ENCODE measurements at regions not wholly inside any gene's neighbourhood (a gene's known extent, or its start where the extent isn't known, plus 50 kb on each side); places are given as distances from the start of the nearest gene placed in this dataset.

DNA sequence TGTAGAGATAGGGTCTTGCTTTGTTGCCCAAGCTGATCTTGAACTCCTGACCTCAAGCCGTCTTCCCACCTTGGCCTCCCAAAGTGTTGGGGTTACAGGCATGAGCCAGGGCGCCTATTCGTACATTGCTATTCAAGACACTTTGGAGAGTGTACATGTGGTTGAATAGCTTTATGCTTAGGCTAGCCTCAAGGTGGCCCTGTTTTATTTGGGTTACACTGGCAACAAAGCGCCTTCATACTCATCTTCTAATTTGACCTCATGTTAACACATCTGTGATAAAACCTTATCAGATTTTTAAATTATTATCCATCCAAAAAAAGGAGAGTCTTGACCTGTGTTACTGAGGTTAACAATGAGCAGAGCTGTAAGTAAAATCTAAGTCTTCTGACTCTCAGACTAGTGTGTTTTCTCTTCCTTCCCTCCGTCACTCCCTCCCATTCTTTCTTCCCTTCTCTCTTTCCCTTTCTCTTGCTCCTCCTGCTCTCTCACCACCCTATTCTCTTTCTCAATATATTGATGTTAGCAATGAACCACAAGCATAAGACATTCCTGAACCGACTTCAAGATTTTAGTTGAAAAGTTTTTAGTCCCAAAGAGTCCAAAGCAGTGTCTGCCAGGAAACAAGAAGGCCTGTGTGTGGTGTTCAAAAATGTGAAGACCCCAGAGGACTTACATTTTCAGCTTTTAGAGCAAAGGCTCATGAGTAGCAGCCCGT, 603.7 kb upstream of the CFAP20DC start:
- no peak for DNase-seq (ENCODE audit: low read depth in 2 of 2)

DNA sequence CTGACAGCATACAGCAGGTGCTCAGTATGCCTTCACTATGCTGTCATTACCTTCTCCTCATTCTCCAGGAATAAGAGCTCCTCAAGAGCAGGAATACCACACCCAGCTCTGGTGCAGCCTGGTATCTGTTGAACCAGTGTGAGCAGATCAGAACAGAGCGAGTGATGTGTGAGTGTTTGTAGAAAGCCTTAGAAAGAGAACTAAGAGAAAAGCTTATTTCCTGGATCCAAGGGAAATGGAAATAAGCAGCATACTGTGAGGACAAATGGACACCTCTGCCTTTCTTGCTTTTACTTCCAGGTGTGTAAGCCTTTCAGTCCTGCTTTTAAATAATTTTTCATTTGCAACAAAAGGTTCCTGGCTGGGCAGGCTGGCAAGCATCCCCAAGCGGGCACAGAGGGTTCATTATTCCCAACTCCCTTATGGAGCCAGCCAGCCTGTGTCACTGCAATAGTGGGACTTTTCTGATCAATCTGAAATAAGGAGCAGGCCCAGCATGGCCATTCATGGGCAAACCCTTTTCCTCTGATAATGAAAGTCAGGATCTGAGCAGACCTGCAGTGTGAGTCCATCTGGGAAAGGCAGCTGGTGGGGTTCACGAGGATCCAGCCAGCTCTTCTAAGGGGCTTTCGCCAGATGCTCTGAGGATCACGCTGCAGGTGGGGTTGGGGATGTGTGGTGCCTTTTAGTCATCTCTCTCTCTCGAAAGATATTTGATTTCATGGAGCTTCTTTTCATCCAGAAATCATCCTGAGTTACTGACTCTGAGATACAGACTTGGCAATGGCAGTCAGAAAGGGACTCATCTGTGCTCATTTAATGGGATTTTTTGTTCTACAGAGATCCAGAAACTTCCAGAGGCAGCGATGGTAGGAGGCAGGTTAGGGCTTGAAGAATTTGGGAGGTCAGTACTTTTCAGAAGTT, 594.9 kb upstream of the CFAP20DC start:
- DNase-seq (ENCODE audit: low read depth in 2 of 2) = no peak

DNA sequence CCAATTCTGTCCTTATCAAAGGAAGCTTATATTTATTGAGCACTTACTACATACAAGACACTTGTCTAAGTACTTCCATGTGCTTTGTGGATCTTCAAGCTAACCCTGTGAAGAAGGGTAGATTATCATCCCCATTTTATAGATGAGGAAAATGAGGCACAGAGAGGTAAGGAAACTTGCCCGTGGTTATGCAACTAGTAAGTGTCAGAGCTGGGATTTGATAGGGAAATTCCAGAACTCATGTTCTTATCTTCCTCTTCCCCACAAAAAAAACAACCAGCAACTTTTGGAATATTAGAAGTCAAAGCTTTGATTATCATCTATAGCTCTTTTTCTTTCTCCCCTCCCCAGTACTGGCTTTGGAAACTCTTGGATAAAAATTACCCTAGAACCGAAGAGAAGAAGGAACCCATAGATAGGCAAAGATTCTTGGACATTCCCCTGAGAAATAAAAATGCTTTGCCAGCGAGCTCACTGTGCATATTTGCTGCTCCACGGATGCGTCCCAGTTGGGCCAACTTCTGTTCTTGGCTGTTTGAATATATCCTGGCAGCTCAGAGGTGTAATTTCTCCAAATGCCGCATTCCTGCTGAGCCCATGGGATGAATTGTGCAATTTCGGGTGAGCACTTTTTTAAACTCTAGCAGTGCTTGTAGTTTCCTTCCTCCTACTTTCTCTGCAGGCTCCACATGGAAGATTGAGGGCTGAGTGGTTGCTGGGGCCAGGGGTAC, 591.5 kb upstream of the CFAP20DC start:
- DNase-seq (ENCODE audit: low read depth in 2 of 2) = no peak

DNA sequence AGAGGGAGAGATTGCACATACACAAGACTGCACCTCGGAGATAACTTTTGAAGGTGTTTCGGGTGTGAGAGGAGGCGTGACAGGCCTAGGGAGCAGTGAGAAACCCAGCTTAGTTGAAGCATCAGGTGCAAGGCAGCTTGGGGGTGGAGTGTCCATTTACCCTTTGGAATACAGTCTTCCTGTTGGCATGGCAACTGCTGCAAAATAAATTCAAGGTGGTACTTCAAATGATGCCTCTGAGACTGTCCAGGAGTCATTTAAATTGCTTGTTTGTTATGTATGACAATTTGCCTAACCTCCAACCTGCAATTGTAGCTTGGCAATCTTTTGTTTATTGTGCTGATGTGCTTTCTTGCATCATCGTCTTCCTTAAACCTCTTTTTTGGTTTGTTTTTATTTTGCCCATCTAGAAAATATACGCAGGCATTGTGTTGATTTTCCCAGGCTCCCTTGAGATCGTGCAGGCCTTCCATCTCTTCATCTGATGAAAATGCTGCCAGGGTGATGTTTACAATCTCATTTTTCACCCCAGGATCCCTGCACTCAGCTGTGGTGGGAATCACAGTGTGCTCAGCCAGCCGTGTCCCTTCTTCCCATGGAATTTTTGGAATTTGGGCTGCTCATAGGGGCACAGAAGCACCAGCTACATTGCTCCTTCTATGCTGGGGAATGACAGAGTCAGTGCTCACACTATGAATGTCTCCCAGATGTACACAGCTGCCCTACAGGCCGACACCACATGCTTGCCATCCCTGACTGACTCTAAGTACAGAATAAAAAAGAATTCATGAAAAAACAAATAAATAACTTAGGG, 583.1 kb upstream of the CFAP20DC start:
- no peak for DNase-seq (ENCODE audit: low read depth in 2 of 2)

DNA sequence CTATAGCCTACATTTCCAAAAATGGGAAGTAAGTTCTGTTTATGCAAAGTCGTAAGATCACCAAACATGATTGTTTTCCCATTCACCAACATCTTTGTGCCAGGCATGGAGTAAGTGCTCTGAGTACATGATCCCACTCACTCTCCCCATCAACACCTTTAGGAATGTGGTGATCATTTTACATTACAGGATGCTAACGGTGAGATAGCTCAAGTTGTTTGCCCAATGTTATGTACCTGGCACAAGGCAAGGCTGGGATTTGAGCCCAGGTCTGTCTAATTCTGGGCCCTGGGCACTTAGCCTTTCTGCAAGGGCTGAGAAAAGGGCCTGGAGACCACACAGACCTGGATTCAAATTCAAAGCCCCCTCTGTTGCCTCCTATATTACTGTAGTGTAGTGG, 581.7 kb upstream of the CFAP20DC start:
- DNase-seq (ENCODE audit: low read depth in 2 of 2) = no peak

DNA sequence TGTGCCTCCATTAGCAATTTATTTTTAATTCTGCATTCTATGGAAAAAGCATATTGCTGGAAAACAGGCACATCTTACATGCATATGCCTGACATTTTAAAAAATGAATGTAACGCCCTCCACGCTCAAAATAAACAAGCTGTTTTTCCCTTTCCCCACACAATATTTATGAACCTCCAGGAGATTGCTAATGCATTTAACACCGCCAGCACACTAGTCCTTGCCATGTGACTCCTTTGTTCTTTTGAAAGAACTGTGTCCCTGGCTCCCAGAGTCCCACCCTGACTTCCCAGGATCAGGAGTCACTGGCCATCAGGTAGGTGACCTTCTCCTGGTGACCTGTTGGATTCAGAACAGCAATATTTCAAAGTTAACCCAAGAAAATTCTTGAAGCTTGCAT, 571.2 kb upstream of the CFAP20DC start:
- DNase-seq (ENCODE audit: low read depth in 2 of 2) = no peak

DNA sequence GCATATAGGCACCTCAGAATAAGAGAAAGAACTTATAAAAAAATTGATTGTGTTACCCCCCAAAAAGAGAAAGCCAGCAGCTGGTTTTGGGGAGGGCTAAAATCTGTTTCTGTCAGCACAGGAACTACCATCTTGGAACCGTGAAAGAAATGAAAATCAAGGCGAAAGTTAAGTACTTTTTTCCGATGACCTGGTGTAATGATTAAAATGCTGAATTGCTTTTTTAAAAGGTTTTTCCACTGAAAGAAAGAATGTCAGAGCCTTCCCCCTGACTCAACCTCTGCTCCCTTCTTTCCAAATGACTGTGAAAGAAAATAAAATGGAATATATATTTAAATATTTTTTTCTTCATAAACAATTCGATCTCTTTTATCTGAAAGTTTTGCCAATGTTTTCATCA, 570.5 kb upstream of the CFAP20DC start:
- no peak for DNase-seq (ENCODE audit: low read depth in 2 of 2)

DNA sequence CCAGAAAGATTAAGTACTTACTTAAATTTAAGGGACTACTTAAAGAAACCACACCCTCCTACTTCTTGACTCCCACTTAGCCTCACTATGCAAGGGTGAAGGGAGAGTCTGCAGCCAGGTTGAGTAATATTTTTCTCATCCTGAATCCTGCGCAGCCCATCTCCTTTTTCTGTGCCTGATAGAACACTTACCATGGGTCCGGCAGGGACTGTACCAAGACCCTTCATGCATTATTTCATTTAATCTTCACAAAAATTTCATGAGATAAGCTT, 562.6 kb upstream of the CFAP20DC start:
- DNase-seq (ENCODE audit: low read depth in 2 of 2) = no peak

DNA sequence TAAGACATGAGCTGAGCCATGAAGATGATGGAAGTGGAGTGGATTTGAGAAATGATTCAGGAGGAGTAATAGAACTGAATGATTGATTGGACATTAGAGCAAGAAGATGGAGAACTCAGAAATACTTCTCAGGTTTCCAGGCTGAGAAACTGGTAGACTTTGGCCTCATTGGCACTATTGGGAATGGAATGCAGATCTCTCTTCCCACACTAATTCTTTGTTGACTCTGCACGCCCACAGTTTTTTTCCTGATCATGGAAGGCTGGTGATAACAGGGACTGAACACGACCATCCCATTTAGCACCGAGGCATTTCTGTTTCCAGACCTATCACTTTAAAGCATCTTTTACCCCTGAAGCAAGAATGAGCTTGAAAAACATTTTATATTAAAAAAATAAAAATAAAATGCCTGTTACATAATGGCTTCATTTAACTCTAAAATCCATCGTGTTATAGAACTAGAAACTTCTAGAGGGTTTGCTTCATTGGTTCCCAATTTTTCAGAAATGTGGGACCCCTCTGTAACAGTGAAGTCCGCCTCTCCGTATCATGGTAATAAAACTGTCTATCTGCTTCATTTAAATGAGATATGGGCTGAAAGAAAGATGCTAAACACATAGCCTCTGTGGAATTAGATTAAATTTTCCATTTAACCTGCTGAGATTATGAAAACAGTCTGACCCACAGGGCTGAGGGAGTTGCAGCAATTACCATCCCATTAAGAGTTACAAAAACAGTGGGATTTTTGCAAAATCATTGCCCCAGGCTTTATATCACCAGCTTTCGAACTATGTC, 562.0 kb upstream of the CFAP20DC start:
- no peak for DNase-seq (ENCODE audit: low read depth in 2 of 2)

DNA sequence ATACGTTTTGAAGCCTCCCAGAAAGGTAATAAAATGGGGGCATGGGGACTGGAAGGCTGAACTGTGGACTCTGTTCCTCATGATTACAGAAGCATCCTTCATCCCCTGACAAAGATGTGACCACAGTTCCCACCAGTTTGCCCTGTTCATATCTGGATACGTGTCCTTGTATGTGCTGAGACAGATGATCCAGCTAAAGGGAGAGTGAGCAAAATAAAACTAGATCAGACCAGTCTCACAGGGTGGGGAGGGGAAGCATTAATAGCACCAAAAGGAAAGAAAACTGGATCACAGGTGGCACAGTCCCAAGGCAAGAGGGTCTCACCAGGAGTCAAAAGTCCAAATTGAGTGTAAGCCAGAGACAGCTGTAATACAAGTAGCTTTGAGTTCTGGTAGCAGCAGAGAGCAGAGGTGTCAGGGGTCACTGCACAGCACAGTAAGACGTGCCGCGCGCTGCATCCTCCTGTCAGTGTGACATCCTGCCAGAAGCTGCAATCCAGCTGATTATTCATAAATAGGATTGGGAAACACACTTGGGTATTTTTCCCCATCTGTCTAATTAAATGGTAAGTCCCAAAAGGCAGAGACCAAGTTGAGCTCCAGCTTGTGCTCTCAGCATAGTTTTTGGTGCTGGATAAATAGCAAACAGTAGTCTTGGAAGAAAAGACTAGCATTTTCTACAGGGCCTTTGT, 560.0 kb upstream of the CFAP20DC start:
- no peak for DNase-seq (ENCODE audit: low read depth in 2 of 2)

DNA sequence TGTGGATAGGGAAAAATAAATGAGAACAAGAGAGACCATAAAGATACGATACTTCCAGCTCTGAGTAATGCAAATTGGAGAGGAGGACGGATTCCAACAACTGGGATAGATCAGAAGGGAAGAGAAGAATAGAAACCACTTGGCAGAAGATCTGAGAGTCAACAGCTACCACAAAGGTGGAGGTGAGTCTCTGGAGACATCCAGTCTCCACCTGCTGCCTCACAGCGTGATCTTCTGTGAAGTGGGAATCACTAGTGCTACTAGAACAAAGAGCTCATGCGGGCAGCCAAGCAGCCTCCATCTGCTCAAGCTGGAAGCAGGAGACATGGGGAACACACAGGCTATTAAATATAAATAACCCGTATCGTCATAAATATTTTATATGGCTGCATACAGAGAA, 558.5 kb upstream of the CFAP20DC start:
- DNase-seq (ENCODE audit: low read depth in 2 of 2) = no peak

DNA sequence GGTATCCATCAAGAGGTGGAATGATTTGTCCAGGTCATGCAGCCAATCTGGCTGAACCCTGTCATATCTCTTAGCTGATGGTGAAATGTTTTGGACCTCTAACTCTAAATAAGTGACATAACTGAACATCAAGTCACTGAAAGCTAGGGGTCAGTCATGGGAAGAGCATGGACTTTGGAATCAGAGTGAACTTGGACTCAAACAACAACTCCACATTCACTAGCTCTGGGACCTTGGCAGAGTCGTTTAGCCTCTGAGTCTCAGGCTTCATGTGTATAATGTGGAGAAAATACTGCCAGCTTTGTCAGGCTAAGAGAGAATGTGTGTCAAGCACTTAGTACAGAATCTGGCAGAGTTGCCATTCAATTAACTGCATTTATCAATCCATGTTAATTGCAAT, 557.8 kb upstream of the CFAP20DC start:
- no peak for DNase-seq (ENCODE audit: low read depth in 2 of 2)

DNA sequence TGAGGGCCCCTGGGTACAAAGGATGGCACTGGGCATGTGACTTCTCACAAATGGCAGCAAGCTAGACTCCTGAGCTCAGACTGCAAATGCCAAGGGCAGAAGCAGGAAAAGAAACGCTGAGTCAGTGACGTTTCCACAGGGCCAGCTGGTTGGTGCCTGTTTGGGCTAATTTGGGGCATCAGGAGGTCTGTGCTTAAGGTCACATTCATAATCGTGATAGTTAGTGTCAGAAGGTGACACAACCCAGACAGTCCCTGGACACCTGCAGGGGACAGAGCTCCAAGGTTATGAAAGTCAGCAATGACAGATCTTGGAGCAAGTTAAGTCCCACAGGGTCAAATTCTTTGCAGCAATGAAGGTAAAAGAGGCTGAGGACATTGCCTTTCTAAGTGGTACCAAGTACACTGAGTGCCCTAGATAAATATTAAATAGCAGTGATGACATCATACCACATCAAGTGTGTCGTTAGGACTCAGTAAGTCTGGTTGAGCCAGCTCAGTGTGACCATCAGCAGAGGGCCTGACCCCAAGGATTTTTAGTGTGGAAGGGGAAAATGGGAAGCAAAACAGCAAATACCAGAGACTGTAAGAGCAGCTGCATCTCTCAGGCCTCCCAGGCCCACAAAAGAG, 556.9 kb upstream of the CFAP20DC start:
- no peak for DNase-seq (ENCODE audit: low read depth in 2 of 2)

DNA sequence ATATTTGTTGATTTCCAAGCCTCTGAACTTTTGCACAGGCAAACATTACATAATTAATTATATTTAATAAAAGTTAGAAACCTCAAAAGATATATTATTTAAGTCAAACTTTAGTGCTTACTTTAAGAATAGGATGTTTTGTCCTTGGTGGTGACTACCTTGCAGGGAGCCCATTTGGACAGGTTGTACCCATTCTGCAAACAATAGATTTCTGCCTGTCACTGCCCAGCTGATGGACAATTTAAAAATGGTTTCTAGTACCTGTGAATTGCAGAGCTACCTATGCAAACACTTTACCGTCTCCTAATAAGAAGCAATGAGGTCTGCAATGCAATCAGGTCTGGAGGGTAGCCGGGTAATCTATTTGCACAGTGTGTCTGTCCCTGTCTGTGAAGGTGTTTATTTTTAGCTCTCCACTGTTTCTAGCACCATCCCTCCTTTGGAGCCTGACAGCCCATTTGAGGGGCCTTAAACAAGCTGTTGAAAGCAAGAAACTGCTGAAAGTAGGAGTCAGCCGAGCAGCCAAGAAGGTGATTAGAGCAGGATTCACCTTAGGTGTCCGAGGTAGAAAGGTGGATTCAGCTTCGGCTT, 556.2 kb upstream of the CFAP20DC start:
- no peak for DNase-seq (ENCODE audit: low read depth in 2 of 2)

DNA sequence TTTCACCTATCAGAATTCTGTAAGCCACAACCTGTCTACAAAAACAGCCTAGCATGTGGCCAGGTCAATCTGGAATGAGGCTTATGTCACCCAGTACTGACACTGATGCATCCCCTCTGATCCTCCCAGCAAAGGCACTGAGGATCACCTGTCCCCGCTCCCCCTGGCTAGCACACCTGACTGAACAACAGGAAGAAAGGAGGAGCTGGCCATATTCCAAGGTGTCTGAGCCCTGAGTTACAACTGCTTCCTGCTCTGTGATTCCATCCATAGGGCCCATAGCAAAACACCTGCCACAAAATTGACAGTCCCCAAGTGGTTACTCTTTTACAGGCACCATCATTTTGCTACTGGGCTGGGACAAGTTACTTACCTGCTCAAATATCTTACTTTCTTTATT, 555.5 kb upstream of the CFAP20DC start:
- no peak for DNase-seq (ENCODE audit: low read depth in 2 of 2)

DNA sequence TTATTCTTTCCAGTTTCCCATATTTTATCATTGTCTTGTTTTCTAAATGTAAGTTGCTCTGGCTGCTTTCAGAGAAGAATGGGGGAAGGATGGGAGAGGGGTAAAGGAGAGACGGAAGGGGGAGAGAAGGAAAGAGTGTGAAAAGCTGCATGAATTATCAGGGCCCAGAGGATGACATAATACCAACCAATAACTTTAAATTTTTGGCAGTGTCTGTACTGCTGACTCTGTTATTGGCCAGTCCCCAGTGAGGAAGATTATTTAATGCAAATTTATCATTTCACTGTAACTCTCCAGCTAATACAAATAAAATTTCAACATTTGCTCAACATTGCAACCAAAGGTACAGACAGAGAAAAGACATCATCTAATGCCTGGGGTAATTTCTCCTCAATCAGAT, 551.7 kb upstream of the CFAP20DC start:
- no peak for DNase-seq (ENCODE audit: low read depth in 2 of 2)

DNA sequence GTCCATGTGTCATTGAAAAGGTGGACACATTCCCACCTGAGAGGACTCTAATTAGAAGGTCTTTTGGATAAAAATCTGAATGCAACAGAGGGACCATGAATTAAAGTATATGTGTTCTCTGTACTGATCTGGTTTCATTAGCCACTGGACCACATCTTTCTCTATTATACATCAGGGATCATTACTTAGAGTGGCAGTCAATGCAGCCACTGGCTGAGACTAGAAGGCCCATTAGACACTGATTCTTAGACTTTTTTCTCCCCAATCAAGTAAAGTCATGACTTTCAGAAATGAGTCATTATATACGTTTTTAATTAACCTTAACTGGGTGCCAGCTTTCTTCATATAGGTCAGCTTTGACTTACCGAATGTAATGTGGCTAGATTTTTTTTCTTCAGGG, 550.8 kb upstream of the CFAP20DC start:
- no peak for DNase-seq (ENCODE audit: low read depth in 2 of 2)

DNA sequence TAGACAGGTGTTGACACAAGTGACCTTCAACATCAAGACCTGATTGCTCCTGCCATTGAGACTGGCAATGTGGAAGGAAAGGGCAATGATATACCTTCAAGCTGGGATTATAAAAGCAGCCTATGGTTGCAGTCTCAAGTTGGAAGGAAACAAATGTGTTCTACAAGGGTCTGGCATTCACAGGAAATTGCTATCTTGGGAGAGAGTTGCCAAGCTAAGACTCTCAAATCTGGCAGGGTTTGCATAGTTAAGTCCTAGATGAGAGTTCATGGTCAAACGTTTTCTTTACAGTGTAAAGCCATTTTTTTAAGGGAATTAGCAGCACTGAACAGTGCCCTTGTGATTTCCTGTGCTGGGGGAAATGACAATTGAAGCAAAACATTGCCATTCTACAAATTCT, 546.9 kb upstream of the CFAP20DC start:
- no peak for DNase-seq (ENCODE audit: low read depth in 2 of 2)

DNA sequence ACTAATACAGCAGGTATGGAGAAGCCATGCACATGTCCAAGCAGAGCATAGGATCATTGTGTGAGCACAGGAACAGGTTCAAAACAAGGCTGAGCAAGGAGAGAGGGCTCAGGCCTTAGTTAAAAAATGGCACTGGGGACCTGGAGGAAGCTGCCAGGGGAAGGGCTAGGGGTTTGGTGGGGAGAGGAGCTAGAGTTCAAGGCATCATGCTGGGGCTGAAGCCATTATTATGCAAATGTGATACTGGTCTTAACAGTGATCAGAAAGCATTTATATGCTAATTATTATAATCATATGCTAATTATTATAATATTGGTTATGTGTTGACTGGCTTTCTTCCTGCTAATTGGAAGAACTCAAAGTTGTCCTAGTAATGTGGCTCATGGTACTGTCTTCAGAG, 546.0 kb upstream of the CFAP20DC start:
- DNase-seq (ENCODE audit: low read depth in 2 of 2) = no peak

DNA sequence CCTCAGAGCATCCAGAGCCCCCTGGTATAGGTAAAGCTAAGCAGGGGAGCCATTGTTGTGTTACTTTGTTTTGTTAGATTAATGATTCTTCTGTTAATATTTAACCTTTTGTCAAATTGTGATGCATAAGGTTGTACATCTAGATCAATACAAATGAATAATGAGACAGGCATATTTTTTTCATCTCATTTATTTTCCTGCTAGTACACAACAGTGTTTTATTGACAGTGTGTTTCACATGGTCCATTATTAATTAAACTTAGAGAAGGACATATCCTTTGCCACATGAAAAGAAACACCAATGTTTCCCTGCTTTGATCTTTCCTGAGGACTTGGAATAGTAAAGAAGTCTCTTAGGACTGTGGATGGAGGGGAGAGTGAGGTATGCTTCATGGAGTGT, 543.6 kb upstream of the CFAP20DC start:
- no peak for DNase-seq (ENCODE audit: low read depth in 2 of 2)

All from stimulated activated CD8-positive, alpha-beta memory T cell treated with anti-CD3 and anti-CD28 coated beads, Interleukin-7, amount 100 ng/mL, for 1 hour (primary cell).